Activated CD8-positive, alpha-beta memory T cell treated with anti-CD3 and anti-CD28 coated beads, Interleukin-2, amount 50 U/mL, for 48 hours (primary cell): ENCODE measurements at regions not wholly inside any gene's neighbourhood (a gene's known extent, or its start where the extent isn't known, plus 50 kb on each side); places are given as distances from the start of the nearest gene placed in this dataset.

Experiments
- DNase-seq: peaks from one replicate; pipeline ENCODE4 v3.0.0-alpha.2; 2020

DNA sequence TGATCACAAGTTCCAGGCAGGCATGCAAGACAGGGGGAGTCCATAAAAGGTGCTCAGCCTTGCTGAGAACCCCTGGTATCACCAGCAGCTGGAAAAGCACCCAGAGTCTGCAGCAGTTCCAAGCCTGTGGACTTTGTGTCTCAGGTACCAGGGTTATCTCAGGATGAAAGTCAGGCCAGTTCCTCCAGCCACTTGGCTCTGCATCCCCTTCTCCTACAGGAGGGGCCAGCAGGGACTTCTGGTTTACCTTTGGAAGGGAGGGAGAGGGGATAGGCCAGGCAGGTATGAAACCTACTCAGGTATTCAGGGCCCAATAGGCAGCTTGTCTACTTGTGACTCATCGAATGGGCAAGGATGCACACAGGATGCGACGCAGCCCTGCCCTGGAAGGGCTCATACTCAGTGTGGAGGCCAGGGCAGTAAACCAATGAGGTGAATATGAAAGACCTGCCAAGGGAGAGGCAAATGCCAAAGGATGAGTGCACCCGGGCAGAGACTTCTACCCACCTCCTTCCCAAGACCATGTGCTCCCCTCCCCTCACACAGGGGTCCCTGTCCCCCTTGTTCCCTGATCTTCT is 148.2 kb downstream of the SLC38A6 start:
- no peak for DNase-seq

DNA sequence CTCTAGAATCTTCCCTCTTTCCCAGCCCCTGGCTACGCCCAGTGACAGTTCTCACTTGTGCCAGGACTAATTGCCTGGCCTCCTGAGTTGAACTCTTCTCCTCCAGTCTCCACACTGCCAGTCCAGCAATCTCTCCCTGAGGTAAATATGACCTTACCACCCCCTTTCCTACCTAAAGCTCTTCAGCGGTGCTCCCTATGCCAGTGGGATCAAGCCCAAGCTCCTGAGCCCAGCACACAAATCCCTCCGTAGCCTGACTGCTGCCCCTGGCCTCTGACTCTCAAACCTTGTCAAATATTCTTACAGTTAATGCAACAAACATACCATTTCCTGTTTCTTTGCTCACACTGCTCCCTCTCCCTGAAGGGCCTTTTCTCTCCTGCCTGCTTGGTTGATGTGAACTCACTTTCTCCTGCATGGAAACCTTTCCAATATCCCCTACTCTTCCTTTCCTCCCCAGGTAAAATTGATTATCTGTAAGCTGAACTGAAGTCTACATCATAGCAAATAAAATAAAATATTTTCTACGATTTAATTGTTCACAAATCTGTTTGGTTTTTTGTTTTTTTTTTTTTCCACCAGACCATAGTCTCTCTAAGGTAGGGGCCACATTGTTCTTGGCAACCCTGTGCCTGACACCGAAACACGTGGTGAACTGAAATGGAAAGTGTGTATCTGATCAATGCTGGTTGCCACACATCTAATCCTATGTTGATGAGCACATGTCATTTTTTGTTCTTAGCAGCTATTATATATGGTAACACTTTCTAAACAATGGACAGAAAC is 147.5 kb downstream of the SLC38A6 start:
- DNase-seq = no peak

DNA sequence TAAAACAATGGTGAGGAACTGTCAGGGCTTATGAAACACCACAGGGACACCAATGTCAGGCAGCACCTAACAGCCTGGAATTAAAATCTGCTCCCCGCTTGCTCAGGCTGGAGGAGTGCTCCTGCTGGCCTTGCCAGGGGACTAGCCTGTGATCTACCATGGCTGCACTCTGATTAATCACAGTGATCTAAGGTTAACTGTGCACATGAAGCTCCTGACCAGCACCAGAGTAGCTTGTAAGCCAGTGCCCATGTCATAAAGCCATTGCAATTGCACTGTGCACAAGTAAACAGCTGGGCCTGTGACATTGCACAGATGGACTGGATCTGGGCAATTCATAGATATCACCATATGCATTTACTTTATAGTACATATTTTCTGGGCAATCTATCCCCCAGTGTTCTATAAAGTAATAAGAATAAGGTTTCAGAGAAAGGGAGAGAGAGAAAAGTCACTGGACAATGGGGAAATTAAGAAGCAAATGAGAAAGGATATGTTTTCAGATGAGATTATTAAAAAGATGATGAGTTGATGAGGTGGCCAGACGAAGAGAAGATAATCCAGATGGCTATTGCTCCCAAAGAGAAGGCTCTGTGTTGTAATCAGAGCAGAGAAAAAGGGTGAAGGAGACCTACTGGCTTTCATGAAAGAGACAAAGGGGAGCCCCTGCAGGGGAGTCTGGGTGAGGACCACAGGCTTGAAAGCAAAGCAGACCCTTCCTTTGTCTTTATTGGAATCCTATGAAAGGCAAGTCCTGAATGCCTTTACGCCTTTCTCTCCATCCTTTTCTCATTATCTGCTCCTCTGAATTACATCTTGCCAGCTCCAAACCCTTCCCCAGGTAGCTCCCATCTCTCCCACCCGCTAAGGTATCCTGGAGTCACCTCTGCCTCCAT is 145.8 kb downstream of the SLC38A6 start:
- DNase-seq = no peak

DNA sequence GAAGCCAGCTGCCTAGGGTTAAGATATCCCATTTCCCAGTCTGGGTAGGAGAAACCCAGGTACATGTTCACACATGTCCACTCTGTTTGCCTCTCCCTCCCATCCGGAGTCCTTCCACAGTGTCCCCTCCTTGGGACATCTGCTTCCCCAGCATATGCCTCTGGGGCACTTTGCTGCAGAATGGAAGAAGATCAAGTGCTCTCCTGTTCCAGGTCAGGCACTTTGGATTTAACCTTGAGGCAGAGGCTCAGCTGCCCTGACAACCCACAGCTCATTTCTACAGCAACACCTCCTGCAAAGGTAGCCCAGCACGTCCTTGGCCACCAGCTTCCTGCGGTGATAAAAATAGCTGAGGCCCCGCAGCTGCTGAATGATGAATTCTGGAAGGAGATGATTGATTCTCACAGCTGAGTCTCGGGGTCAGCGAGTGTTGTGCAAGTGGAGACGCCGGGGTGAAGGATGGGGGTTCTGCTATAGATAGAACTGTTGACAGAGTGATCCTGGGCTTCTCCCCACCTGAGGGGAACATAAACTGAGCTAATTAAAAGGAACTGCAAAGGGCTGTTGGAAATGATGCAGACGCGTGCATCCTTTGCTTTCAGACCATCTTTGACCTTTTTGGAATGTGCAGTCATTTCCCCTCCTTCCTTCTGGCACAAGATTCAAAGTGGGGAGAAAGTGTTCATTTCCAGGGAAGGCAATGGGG is 145.0 kb downstream of the SLC38A6 start:
- DNase-seq = no peak

DNA sequence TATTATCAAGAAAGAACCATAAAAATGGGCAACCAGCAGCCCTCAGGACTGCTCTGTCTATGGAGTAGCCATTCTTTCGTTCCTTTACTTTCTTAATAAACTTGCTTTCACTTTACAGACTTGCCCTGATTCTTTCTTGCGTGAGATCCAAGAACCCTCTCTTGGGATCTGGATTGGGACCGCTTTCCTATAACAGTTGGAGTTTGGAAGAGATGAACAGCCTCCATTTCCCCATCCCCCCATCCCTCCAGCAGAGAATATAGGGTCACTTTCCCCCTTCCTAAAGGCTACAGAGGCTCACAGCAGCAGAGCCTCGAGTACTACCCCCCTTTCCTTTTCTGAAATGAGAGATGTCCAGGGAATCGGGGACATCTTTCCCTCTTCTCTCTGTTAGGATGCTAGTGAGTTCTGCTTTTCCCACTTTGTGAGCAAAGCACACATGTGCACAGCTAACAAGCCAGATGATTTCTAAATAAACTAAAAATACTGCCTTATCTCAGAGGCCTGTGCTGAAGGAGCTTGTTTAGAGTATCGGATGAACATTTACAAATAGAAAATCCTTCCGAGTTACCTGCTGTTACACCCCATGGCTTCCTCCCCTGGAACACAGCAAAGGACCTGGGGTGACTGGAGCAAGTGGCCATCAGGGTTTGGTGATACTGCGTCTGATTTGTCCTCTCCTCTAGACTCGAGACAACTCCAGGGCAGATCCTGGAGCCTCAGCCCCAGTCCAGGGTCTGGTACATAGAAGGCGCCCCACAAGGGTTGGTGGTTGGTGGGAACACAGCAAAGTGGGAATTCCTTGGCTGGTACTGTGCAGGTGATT is 144.2 kb downstream of the SLC38A6 start:
- DNase-seq = no peak

DNA sequence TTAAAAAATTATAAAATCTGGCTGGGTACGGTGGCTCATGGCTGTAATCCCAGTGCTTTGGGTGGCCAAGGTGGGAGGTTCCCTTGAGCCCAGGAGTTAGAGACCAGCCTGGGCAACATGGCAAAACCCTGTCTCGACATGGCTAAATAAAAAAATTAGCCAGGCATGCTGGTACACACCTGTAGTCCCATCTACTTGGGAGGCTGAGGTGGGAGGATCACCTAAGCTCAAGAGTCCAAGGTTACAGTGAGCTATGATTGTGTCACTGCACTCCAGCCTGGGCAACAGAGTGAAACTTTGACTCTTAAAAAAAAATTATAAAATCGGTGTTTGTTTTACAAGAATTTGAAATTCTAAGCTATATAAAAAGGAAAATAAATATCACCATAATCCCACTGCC is 141.8 kb downstream of the SLC38A6 start:
- no peak for DNase-seq

DNA sequence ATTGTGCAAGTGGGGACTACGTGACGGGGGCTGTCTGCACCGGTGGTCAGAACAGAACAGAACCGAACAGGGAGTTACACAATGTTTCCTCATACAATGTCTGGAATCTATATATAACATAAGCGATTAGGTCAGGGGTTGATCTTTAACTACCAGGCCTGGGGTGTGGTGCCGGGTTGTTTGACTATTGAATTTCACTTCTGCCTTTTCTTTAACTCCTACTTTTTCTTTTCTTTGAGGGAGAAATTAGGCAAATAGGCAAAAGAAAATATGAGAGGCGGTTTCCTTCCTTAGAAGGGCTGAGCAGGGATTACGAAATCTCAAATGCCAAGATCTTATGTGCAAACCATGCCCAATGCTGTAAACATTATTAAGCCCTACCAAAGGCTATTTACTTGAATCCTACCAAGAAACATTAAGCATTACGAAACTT is 140.3 kb downstream of the SLC38A6 start:
- DNase-seq = no peak

DNA sequence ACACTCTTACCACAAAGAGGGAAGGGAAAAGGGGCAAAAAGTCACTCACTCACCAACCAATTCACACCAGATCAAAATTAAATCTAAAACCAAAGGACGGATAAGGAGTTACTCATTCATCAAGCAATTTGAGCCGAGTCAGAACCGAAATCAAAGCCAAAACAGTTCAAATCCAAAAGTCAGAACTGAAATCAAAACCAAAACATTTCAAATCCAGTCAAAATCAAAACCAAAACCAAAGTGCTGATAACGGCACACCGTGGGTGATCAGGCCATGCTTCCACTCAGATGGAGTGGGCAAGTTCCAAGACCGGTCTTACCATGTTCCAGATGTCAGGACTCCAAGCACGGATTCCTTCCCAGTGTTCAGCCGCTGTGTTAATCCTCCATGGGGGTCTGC is 139.5 kb downstream of the SLC38A6 start:
- DNase-seq = no peak

DNA sequence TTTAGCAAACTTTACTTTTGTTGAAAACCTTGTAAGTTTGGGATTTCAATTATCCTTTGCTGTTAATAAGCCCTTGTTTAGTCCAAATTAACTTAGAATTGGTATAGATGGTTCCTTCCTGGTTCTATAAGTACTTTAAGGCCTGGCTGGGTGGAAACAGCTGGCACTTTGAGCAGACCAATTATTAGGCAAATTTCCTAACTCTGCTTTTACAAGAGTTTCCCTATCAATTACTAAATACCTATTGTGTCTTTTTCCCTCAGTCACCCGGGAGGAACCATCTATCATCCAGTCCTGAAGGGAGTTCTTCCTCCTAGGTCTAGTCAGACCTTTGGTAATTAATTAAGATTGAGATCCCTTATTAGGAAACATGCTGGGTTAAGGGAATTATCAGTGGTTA is 138.0 kb downstream of the SLC38A6 start:
- no peak for DNase-seq

DNA sequence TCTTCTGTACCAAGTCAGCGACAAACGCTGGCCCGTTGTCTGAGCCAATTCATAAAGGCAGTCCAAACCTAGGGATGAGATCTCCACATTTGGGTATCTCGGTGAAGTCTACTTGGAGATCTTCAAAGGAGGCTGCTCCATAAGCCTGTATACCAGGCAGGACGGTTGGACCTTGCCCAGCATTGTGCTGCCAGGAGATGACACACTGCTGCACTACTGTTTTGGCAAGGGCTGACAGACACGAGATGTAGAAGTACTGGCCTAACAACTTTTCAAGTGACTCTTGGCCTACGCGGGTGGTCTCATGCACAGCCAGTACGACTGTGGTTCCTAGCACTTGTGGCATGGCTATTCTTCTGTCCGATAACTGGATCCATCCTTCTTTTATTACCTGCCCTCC is 135.3 kb downstream of the SLC38A6 start:
- DNase-seq = no peak

DNA sequence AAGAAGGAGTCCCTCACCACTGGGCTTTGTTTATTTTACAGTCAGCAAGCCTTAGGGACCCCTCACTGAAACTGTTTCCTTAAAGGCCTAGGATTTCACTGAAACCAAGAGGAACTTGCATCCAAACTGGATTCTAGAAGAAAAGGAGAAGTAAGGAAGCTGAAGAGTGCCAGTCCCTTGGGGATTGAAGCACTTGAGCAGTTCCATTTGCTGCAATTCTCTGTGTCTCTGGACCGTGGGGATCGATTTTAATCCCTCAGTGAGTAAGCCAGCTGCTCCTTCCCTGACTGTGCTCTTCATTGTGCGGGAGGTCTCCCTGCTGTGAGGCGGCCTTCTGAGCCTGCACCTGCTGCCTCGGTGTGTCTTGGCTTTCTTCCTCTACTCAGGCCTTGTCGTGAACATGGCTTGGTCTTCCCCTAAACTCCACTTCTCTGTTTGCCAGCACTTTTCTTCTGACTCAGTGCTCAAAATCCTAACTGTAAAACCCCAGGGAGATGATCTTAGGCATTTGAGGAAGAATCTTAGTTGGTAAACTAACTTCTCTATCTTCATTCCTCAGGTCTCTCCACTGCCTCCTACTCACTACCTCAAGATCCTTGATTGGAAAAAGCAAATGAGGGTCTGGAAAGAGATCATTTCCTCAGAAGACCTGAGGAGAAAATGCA is 132.6 kb downstream of the SLC38A6 start:
- no peak for DNase-seq

DNA sequence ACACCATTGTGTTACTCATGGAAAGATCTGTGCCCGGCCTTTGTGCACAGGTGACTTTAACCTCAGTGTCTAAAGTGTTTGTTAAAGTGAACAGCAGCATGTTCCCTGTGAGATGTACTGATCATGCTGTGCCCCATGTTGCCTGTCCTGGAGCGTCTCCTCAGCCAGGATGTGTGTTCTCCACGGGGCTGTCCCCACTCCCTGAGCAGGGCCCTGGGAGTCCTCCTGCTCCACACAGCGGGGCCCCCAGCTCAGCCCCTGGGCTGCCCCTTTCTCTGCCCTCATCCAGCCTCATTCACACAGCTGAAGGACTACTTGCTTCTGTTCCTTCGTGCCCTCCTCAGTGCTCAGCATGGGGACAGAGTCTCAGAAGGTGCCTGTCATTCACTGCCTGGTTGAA is 131.5 kb downstream of the SLC38A6 start:
- no peak for DNase-seq

DNA sequence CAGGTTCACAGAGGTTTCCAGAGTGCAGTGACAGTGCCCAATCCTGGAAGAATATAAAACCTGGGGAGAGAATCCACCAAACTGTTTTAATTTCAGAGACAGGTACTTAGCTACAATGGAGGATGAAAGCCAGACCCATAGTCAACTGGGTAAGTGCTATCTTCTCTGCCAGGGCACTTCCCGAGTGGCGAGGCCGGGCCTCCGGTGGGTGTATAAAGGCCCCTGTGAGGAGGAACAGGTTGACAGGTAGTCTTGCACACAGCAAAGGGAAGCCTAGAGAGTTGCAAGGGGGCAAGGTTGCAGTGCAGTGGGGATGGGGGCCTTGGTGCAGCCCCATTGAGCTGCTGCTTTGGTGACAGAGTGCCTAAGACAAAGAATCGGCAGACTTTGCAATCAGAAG is 130.7 kb downstream of the SLC38A6 start:
- no peak for DNase-seq

DNA sequence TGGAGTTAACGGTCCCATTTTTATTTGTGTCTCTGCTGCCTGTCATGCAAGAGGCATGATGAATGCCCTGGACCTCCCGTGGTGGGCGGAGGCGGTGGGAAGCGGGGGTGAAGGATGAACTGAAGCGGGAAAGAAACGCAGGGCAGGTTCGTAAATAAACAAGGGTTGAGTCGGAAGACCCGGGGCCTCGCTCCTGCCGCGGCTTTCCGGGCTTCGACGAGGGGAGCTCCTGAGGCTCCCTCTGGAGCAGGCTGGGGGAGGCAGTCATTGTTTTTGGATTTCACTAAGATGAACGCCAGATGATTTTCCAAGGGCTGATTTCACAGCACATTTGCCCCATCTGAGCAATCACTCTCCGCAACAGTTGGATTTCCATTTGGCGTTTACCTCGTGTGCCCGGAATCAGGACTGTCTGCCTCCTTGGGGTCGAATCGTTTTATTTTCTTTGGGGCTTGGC is 130.2 kb downstream of the SLC38A6 start:
- DNase-seq = no peak

DNA sequence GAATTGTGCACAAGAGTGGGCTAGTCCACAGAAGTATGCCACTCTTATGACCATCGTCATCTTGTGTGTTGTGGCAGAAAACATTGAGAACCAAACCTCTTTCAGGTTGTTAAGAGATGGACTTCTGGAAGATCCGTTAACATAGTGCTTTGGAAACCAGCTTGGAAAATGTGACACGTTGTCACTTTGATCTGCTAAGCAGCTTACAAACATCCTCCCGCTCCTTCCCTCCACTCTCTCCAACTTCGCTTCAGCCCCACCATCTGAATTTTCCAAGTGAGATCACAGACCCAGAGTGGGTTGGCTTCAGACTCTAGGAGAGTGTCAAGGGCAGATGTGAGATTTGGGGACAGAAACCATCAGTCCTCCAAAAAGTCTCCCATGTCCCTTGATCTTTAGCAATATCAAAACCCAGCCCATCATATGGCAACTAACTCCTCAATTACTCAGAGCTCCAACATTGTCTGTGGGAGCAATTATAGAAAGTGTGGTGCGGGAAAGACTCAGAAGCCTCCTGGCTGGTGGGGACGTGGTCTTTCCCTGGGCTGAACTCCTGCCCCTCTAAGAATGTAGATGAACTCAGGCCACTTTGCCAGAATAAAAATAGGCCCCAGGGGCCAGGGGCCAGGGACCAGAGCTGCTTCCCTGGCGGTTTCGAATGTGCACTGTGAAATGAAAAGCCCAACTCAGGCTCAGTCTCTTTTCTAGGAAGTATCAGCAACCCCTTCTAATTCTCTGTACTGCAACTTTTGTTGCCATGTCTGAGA is 129.5 kb downstream of the SLC38A6 start:
- DNase-seq = no peak

DNA sequence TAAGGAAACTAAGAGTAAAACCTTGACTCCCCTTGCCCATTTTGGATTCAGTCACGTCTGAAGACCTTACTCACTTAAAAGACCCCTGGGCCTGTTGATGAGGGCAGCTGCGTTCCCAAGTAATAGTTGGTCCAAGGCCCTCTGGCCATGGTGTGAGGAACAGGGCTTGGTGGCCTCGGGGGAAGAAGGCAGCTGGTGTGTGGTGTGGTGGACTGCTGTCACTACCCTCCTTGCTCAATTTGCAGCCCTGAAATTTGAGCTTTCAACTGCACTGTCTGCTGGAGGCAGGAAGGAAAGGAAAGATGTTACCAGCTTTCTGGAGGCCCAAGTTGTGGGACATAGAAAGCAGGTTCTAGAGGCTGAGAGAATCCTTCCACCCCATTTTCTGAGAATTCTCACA is 128.2 kb downstream of the SLC38A6 start:
- no peak for DNase-seq

DNA sequence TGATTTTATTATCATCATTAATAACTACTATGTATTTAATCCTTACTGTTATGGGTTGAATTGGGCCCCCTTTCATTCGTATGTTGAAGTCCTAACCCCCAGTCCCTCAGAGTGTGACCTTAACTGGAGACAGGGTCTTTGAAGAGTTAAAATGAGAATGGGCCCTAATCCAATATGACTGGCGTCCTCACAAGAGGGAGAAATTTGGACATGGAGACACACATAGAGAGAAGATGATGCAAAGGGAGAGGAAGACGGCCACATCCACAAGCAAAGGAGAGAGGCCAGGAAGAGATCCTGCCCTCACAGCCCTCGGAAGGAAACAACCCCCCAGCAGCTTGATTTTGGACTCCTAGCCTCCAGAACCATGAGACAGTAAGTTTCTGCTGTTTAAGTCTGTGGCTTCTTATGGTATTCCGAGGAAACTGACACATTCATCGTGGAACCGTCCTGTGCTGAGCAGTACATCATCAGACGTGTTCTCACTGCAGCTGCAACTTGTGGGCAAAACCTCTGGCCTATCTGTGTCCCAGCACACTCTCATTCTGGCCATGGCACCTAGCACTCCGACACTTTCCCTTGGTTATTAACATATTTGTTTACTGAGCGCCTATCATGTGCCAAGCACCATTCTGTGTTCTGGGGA is 127.6 kb downstream of the SLC38A6 start:
- no peak for DNase-seq

DNA sequence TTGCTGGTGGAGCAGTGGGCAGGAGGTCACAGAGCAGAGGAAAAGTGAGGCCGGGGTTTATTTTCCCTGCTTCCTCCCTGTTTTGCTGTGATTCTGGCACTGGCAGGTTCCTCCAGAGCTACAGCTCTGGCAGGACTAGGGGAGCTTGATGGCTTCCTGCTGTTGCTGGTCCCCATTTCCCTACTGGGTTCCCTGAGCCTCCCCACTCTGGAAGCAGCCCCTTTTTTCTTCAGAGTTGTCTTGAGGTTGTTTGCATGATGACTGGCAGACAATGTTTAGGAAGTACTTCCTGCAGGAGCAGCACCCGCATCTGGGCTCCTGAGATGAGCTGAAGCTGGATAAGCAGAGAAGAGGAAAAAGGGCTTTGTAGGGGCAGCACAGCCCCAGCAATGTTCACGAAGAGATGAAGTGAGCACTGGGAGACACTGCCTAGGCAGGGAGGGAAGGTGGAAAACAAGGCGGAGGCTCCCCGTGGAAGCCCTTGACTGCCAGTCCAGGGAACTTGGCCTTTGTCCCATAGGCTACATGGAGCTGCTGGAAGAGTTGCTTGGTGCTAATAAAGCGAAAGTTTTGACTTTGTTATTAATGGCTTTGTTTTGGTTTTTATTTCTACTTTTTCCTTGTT is 126.9 kb downstream of the SLC38A6 start:
- no peak for DNase-seq

DNA sequence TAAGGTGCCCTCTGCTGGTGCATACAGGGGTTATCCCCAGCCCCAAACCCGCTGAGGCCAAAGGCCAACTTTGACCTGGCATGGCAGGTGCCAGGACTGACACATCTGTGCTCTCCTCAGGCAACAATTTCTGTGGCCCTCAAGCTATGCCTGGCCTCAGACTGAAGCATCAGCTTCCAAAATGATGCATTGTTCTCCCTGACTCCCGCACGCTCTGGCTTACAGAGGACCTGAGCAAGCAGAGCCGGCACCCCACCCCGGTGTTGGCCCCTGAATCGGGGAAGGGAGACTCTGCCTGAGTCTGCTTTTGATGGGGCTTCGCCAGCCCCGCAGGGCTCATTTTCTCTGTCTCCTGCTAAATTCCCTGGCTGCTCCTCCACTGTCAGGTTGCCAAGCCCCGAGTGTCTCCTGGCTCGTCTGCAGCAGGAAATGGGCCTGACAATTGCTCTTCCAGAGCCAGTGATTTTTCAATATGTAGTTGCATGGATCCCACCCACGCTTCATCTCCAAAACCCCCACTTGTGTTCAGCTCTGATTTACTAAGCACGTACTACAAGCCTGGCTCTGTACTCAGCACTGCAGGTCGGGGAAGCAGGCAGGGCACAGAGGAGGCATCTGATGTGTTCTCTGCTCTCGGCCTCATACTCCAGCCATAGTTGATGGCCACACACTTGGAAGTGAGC is 126.1 kb downstream of the SLC38A6 start:
- no peak for DNase-seq
